Bronchial epithelial cell (primary cell): ENCODE measurements at regions not wholly inside any gene's neighbourhood (a gene's known extent, or its start where the extent isn't known, plus 50 kb on each side); places are given as distances from the start of the nearest gene placed in this dataset.

ENCODE experiments used
- DNase-seq: peaks from one replicate; pipeline ENCODE4 v3.0.0-alpha.2; 2010; ENCODE audit warnings: low read depth
- FAIRE-seq: peaks from 2 replicates; lab custom pipeline; 2011; peaks lifted over from hg19 to GRCh38; lab: Jason Lieb, UNC
- H3K27me3 ChIP-seq: 2 replicates; pipeline ENCODE4 v1.5.1; 2011; ENCODE audit warnings: low read length; ENCODE audit not compliant: control insufficient read depth, insufficient read depth
- H3K36me3 ChIP-seq: 2 replicates; pipeline ENCODE4 v1.5.1; 2011; ENCODE audit warnings: low read length; ENCODE audit not compliant: control insufficient read depth, insufficient read depth
- H3K4me3 ChIP-seq: 2 replicates; pipeline ENCODE4 v1.5.1; 2011; ENCODE audit warnings: mild to moderate bottlenecking, low read depth, low read length, control low read depth
- TF ChIP-seq, protein P1 (sequence below): IDR thresholded peaks from 2 replicates; pipeline ENCODE4 v1.5.1; 2011; ENCODE audit warnings: mild to moderate bottlenecking, moderate library complexity, low read length, control low read depth, inconsistent platforms; ENCODE audit not compliant: insufficient read depth, severe bottlenecking

DNA sequence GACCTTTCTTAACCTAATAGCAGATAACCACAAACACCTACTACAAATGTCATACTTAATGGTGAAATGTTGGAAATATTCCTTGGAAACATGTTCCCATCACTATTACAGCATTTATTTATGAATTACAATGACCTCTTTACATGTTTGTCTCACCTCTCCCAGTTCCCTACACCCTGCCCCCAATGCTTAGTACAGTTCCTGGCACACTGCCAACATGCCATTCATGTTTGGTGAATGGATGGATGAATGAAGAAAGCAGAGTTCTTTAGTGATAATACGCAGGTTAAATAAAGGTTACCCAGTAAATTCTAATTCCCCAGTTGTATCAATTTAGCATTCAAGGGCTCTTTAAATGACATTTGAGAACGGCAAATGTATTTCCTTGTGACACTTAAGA is 259.9 kb upstream of the ATP11B start:
- DNase-seq (peak; percentile 36), FAIRE-seq (no peak)
- Histone ChIP-seq H3K36me3 (no peaks in the 10 kb centered on the region), H3K27me3 (no peaks in the 10 kb centered on the region), H3K4me3 (no peak overlapping the region)
- TF ChIP-seq, protein P1, sequence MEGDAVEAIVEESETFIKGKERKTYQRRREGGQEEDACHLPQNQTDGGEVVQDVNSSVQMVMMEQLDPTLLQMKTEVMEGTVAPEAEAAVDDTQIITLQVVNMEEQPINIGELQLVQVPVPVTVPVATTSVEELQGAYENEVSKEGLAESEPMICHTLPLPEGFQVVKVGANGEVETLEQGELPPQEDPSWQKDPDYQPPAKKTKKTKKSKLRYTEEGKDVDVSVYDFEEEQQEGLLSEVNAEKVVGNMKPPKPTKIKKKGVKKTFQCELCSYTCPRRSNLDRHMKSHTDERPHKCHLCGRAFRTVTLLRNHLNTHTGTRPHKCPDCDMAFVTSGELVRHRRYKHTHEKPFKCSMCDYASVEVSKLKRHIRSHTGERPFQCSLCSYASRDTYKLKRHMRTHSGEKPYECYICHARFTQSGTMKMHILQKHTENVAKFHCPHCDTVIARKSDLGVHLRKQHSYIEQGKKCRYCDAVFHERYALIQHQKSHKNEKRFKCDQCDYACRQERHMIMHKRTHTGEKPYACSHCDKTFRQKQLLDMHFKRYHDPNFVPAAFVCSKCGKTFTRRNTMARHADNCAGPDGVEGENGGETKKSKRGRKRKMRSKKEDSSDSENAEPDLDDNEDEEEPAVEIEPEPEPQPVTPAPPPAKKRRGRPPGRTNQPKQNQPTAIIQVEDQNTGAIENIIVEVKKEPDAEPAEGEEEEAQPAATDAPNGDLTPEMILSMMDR, result no peak

DNA sequence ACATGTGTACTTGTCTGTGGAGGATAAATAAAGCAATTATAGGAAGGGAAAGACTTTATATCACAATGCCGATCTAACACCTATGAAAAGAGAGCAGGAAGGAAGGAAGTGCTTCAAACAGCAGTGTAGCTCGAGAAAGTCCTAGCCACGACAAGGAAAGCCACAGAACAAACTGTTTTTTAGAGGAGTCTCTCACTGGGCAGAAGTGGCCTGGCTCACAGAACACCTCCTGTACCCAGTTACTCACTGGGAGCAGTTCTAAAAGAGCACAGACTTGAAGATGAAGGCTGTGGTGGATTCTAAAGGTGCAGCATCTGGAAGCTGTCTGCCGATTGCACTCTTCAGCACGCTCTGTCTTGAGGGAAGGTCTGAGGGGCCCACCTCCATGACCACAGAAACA is 248.8 kb upstream of the ATP11B start:
- H3K27me3 ChIP-seq, result no peaks in the 10 kb centered on the region
- TF ChIP-seq, protein P1, result no peak
- no peak overlapping the region for H3K4me3 ChIP-seq
- DNase-seq, result no peak
- FAIRE-seq, result no peak
- no peaks in the 10 kb centered on the region for H3K36me3 ChIP-seq

DNA sequence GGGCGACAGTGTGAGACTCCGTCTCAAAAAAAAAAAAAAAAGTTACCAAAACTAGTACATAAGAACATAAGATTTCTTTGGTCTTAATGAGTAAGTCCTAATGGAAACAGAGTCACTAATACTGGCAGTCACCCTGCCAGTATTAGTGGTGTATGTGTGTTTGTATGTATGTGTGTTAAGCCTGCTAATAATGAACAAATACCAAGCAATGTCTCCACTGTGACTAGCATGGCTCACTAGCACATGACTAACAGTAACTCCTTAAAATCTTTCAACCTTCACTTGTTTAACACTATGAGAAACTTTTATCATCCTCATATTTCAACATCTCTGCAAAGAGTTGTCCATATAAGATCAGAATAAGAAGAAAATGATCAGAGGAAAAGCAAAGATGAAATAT is 231.0 kb upstream of the ATP11B start:
- FAIRE-seq, result no peak
- TF ChIP-seq, protein P1, result no peak

DNA sequence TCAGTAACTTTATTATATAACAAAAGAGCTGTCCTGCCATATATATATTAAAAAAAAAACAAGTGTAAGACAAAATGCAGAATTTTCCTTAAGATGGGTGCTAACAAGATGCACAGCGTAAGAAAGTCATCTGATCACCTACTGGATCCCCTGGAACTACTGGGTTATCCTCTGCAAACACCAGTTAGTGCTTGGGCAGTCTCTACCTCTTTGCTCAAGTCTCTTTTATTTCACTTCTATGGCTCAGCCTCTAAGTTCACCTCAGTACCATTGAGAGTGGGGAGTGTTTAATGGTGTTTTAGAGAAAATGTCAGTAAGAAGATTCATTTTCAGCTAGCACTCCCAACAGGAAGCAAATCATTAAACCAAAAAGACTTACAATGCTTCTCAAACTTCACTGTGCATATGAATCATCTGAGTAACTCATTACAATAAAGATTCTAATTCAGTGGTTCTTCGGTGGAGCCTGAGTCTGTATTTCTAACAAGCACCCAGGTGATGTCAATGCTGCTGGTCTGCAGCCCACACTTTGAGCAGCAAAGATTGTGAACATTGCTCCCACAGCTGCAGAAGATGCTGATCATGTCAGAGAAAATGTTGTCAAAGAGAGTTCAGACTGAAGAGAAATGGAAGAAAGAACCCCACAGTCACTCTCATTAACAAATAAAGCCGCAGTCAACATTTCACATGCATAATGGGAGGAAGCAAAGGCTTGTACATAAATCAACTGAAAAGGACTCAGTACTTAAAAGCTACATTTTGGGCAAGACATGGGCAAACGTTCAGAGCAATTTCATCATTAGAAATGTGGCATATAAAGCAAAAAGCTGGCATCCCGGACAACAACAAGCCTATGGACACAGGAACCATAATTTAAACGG is 227.1 kb upstream of the ATP11B start:
- H3K27me3 ChIP-seq, result no peaks in the 10 kb centered on the region
- H3K36me3 ChIP-seq, result no peaks in the 10 kb centered on the region
- DNase-seq, result peak; percentile 5
- TF ChIP-seq, protein P1, result no peak
- no peak overlapping the region for H3K4me3 ChIP-seq
- no peak for FAIRE-seq

More for the DNA sequence above, 231.0 kb upstream of the ATP11B start:
- DNase-seq, result peak; percentile 2
- H3K36me3 ChIP-seq, result no peaks in the 10 kb centered on the region
- no peak overlapping the region for H3K4me3 ChIP-seq
- no peaks in the 10 kb centered on the region for H3K27me3 ChIP-seq

DNA sequence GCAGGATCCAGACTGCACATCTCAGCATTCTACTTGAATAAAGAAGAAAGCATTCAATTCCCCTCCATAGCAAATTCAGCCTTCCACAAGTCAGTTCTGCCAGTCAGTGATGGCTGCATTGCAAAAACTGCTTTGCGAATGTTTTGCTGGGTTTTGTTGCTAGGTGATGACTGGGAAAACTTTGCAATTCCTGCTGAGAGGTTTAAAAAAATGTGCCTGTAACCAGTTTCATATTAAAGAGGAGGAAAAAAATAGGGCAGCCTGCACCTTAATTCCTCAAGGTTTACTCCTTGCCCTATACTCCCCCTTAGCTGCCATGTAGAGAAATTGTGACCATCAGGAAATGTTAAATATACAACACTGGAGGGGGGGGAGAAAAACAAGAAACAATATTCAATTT is 225.6 kb upstream of the ATP11B start:
- Histone ChIP-seq H3K27me3 (no peaks in the 10 kb centered on the region), H3K4me3 (no peak overlapping the region), H3K36me3 (no peaks in the 10 kb centered on the region)
- DNase-seq, result peak; percentile 3
- FAIRE-seq, result no peak
- TF ChIP-seq, protein P1, result no peak
